Astrocyte (in vitro differentiated cells and primary cell): ENCODE measurements at regions not wholly inside any gene's neighbourhood (a gene's known extent, or its start where the extent isn't known, plus 50 kb on each side); places are given as distances from the start of the nearest gene placed in this dataset.

ENCODE experiments used
- DNase-seq: peaks from one replicate; pipeline ENCODE4 v3.0.0-alpha.2; 2010; ENCODE audit warnings: low read depth
- FAIRE-seq: peaks from 2 replicates; lab custom pipeline; 2011; peaks lifted over from hg19 to GRCh38; lab: Jason Lieb, UNC
- H2AFZ ChIP-seq: 2 replicates; pipeline ENCODE4 v1.6.0; 2012; ENCODE audit warnings: low read depth, low read length, inconsistent platforms
- H3K27ac ChIP-seq: 2 replicates; pipeline ENCODE4 v1.5.1; 2011; ENCODE audit warnings: low read depth, low read length, inconsistent platforms
- H3K27me3 ChIP-seq: 2 replicates; pipeline ENCODE4 v1.6.0; 2011; ENCODE audit warnings: low read length, inconsistent platforms; ENCODE audit not compliant: insufficient read depth
- H3K36me3 ChIP-seq: 2 replicates; pipeline ENCODE4 v1.5.1; 2011; ENCODE audit warnings: low read length, inconsistent platforms; ENCODE audit not compliant: insufficient read depth
- H3K4me1 ChIP-seq: 2 replicates; pipeline ENCODE4 v1.5.1; 2011; ENCODE audit warnings: low read length, inconsistent platforms; ENCODE audit not compliant: insufficient read depth
- H3K4me2 ChIP-seq: 2 replicates; pipeline ENCODE4 v1.6.0; 2012; ENCODE audit warnings: low read length, inconsistent platforms
- H3K4me3 ChIP-seq: 2 replicates; pipeline ENCODE4 v1.5.1; 2011; ENCODE audit warnings: low read depth, mild to moderate bottlenecking, low read length, inconsistent platforms; ENCODE audit not compliant: insufficient read depth
- H3K79me2 ChIP-seq: 2 replicates; pipeline ENCODE4 v1.6.0; 2012; ENCODE audit warnings: mild to moderate bottlenecking, low read length, inconsistent platforms; ENCODE audit not compliant: insufficient read depth
- H3K9ac ChIP-seq: 2 replicates; pipeline ENCODE4 v1.6.0; 2012; ENCODE audit warnings: mild to moderate bottlenecking, low read length, inconsistent platforms
- H3K9me3 ChIP-seq: 2 replicates; pipeline ENCODE4 v1.5.1; 2012; ENCODE audit warnings: low read depth, mild to moderate bottlenecking, low read length, inconsistent platforms; ENCODE audit not compliant: insufficient read depth
- H4K20me1 ChIP-seq: 2 replicates; pipeline ENCODE4 v1.6.0; 2012; ENCODE audit warnings: low read length, inconsistent platforms; ENCODE audit not compliant: insufficient read depth
- H3K27ac Mint-ChIP-seq: one replicate; pipeline ENCODE4 v1.8.0; 2021; ENCODE audit warnings: mild to moderate bottlenecking, mixed read lengths; ENCODE audit not compliant: unreplicated experiment
- H3K27me3 Mint-ChIP-seq: one replicate; pipeline ENCODE4 v1.8.0; 2021; ENCODE audit warnings: low read depth, mixed read lengths; ENCODE audit not compliant: unreplicated experiment
- H3K36me3 Mint-ChIP-seq: one replicate; pipeline ENCODE4 v1.8.0; 2021; ENCODE audit warnings: low read depth, mixed read lengths; ENCODE audit not compliant: unreplicated experiment
- H3K4me1 Mint-ChIP-seq: one replicate; pipeline ENCODE4 v1.8.0; 2021; ENCODE audit warnings: low read depth, mixed read lengths; ENCODE audit not compliant: unreplicated experiment
- H3K4me3 Mint-ChIP-seq: one replicate; pipeline ENCODE4 v1.8.0; 2021; ENCODE audit warnings: mild to moderate bottlenecking, moderate library complexity, mixed read lengths; ENCODE audit not compliant: unreplicated experiment
- H3K9me3 Mint-ChIP-seq: one replicate; pipeline ENCODE4 v1.8.0; 2021; ENCODE audit warnings: mild to moderate bottlenecking, mixed read lengths; ENCODE audit not compliant: unreplicated experiment
- CTCF ChIP-seq: IDR thresholded peaks from 2 replicates; pipeline ENCODE4 v1.5.1; 2011; ENCODE audit warnings: low read depth, mild to moderate bottlenecking, inconsistent platforms, low read length, moderate library complexity; ENCODE audit not compliant: insufficient read depth
- EZH2 ChIP-seq: IDR thresholded peaks from 2 replicates; pipeline ENCODE4 v1.6.1; 2012; ENCODE audit warnings: mild to moderate bottlenecking, low read length, inconsistent platforms; ENCODE audit not compliant: insufficient read depth

GRCh38 chr5:56641635-56642260, 173.6 kb upstream of the MAP3K1 start:
- TF ChIP-seq CTCF (no peak), EZH2 (no peak)
- no peaks in the 10 kb centered on the region for H4K20me1 ChIP-seq
- FAIRE-seq (no peak), DNase-seq (no peak)
- no peak overlapping the region for H3K27ac ChIP-seq
- H3K4me1 Mint-ChIP-seq, result peaks cover 22% of the 10 kb centered on the region
- no peaks in the 10 kb centered on the region for H3K27me3 ChIP-seq
- H3K36me3 ChIP-seq, result no peaks in the 10 kb centered on the region
- no peaks in the 10 kb centered on the region for H3K9me3 Mint-ChIP-seq
- H3K4me3 ChIP-seq, result no peak overlapping the region
- H3K4me3 Mint-ChIP-seq, result no peak overlapping the region
- peaks cover 24% of the 10 kb centered on the region for H3K27me3 Mint-ChIP-seq
- H3K9me3 ChIP-seq, result no peaks in the 10 kb centered on the region
- H3K4me2 ChIP-seq, result no peak overlapping the region
- peaks cover 14% of the 10 kb centered on the region for H3K4me1 ChIP-seq
- H3K36me3 Mint-ChIP-seq, result no peaks in the 10 kb centered on the region
- H3K27ac Mint-ChIP-seq, result no peak overlapping the region
- no peak overlapping the region for H3K9ac ChIP-seq
- no peaks in the 10 kb centered on the region for H3K79me2 ChIP-seq
- no peak overlapping the region for H2AFZ ChIP-seq

- Histone ChIP-seq H3K4me2 (no peak overlapping the region), H3K36me3 (no peaks in the 10 kb centered on the region), H3K4me3 (no peak overlapping the region), H3K79me2 (no peaks in the 10 kb centered on the region), H3K27ac (no peak overlapping the region), H3K4me1 (peaks cover 15% of the 10 kb centered on the region), H2AFZ (no peak overlapping the region), H3K9me3 (no peaks in the 10 kb centered on the region), H4K20me1 (no peaks in the 10 kb centered on the region), H3K9ac (no peak overlapping the region), H3K27me3 (no peaks in the 10 kb centered on the region)
- TF ChIP-seq EZH2, result no peak
- no peak for TF ChIP-seq CTCF
- DNase-seq (no peak), FAIRE-seq (no peak)
- H3K36me3 Mint-ChIP-seq, result no peaks in the 10 kb centered on the region
- peaks cover 26% of the 10 kb centered on the region for H3K4me1 Mint-ChIP-seq
- no peak overlapping the region for H3K4me3 Mint-ChIP-seq
- no peak overlapping the region for H3K27ac Mint-ChIP-seq
- H3K27me3 Mint-ChIP-seq, result peaks cover 24% of the 10 kb centered on the region
- no peaks in the 10 kb centered on the region for H3K9me3 Mint-ChIP-seq
Measured at GRCh38 chr5:56640763-56641406, 174.5 kb upstream of the MAP3K1 start.

DNA sequence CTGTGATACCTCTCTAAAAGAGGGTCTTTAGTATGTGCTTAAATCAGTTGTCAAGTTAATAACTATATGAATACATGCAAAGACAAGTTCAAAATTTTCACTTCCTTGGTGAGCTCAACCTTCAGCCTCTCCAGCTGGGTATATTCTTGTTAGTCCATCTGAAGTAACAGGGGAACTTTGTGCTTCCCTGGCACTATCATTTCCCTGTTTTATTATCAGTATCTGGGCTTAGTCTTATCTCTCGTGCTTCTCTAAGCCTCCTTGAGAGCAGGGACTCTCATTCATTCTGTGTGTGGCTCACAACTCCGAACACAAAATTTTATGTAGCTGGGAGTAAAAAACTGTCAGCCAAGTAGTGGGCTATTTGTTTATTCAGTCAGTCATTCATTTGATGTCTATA, 175.9 kb upstream of the MAP3K1 start:
- H3K4me1 Mint-ChIP-seq, result peaks cover 30% of the 10 kb centered on the region

More for the DNA sequence above, 175.9 kb upstream of the MAP3K1 start:
- no peak overlapping the region for H2AFZ ChIP-seq
- H3K36me3 ChIP-seq, result no peaks in the 10 kb centered on the region
- no peak overlapping the region for H3K9ac ChIP-seq
- no peak overlapping the region for H3K4me3 ChIP-seq
- TF ChIP-seq EZH2 (no peak), CTCF (no peak)
- Mint-ChIP-seq H3K4me3 (no peak overlapping the region), H3K9me3 (no peaks in the 10 kb centered on the region), H3K27ac (no peak overlapping the region), H3K27me3 (peaks cover 21% of the 10 kb centered on the region), H3K36me3 (no peaks in the 10 kb centered on the region)
- no peaks in the 10 kb centered on the region for H3K79me2 ChIP-seq
- no peak overlapping the region for H3K27ac ChIP-seq
- no peaks in the 10 kb centered on the region for H3K27me3 ChIP-seq
- DNase-seq, result no peak
- no peaks in the 10 kb centered on the region for H4K20me1 ChIP-seq
- peaks cover 15% of the 10 kb centered on the region for H3K4me1 ChIP-seq
- H3K9me3 ChIP-seq, result no peaks in the 10 kb centered on the region
- no peak for FAIRE-seq
- no peak overlapping the region for H3K4me2 ChIP-seq
